OCI-LY1 (cell line): ENCODE measurements at regions not wholly inside any gene's neighbourhood (a gene's known extent, or its start where the extent isn't known, plus 50 kb on each side); places are given as distances from the start of the nearest gene placed in this dataset.
A peak's percentile ranks its signal among the peaks of the same experiment; 100 is the strongest.

ENCODE experiments used
- H2AFZ ChIP-seq: fragments of 200-600 bp; sonication (generic), shearing (Covaris generic); 2 replicates; pipeline ENCODE4 v1.6.0; 2014; ENCODE audit warnings: antibody characterized with exemption, mild to moderate bottlenecking, low read length
- H3F3A ChIP-seq: fragments of 200-600 bp; sonication (generic), shearing (Covaris generic); 2 replicates; pipeline ENCODE4 v1.6.0; 2014; ENCODE audit warnings: mild to moderate bottlenecking, antibody characterized with exemption, low read length, moderate library complexity; ENCODE audit not compliant: insufficient read depth
- H3K27ac ChIP-seq: fragments of 200-600 bp; sonication (generic); 2 replicates; pipeline ENCODE4 v1.5.1; 2014; ENCODE audit warnings: low read length, mixed run types, mild to moderate bottlenecking, low read depth; ENCODE audit not compliant: poor library complexity, severe bottlenecking
- H3K27me3 ChIP-seq: fragments of 200-600 bp; sonication (generic); 2 replicates; pipeline ENCODE4 v1.6.0; 2014; ENCODE audit warnings: antibody characterized with exemption, mild to moderate bottlenecking, low read length, moderate library complexity; ENCODE audit not compliant: insufficient read depth
- H3K36me3 ChIP-seq: fragments of 200-600 bp; sonication (generic); 2 replicates; pipeline ENCODE4 v1.6.1; 2014; ENCODE audit warnings: mild to moderate bottlenecking, antibody characterized with exemption, low read length, moderate library complexity, mixed read lengths; ENCODE audit not compliant: insufficient read depth
- H3K4me1 ChIP-seq: fragments of 200-600 bp; sonication (generic); 2 replicates; pipeline ENCODE4 v1.5.1; 2014; ENCODE audit warnings: mild to moderate bottlenecking, low read length, moderate library complexity; ENCODE audit not compliant: insufficient read depth, severe bottlenecking
- H3K4me2 ChIP-seq: fragments of 200-600 bp; sonication (generic), shearing (Covaris generic); 2 replicates; pipeline ENCODE4 v1.6.1; 2014; ENCODE audit warnings: low read length
- H3K4me3 ChIP-seq: fragments of 200-600 bp; sonication (generic); 2 replicates; pipeline ENCODE4 v1.5.1; 2014; ENCODE audit warnings: low read length, low read depth, mild to moderate bottlenecking, mixed read lengths; ENCODE audit not compliant: poor library complexity, severe bottlenecking
- H3K79me2 ChIP-seq: fragments of 200-600 bp; shearing (Covaris generic); 2 replicates; pipeline ENCODE4 v1.6.1; 2016; ENCODE audit warnings: mixed run types, low read length, mixed read lengths; ENCODE audit not compliant: insufficient read depth
- H3K9ac ChIP-seq: fragments of 200-600 bp; sonication (generic), shearing (Covaris generic); 2 replicates; pipeline ENCODE4 v1.6.1; 2014; ENCODE audit warnings: mild to moderate bottlenecking, low read length, mixed read lengths
- H3K9me2 ChIP-seq: fragments of 200-600 bp; sonication (generic), shearing (Covaris generic); 2 replicates; pipeline ENCODE4 v1.6.1; 2014; ENCODE audit warnings: low read depth, mild to moderate bottlenecking, low read length, mixed read lengths
- H3K9me3 ChIP-seq: fragments of 200-600 bp; shearing (Covaris generic); 2 replicates; pipeline ENCODE4 v1.6.1; 2014; ENCODE audit warnings: low read length, mixed read lengths
- H4K20me1 ChIP-seq: fragments of 200-600 bp; sonication (generic), shearing (Covaris generic); 2 replicates; pipeline ENCODE4 v1.6.0; 2016; ENCODE audit warnings: mild to moderate bottlenecking, low read length; ENCODE audit not compliant: insufficient read depth
- EZH2 ChIP-seq: fragments of 200-600 bp; sonication (generic), shearing (Covaris generic); IDR thresholded peaks from 2 replicates; pipeline ENCODE4 v1.8.0; 2017; ENCODE audit warnings: borderline replicate concordance, mixed run types, mild to moderate bottlenecking, antibody characterized with exemption, low read length, moderate library complexity, mixed read lengths
- TF ChIP-seq, protein P1 (sequence below): fragments of 200-600 bp; sonication (generic), shearing (Covaris generic); IDR thresholded peaks from 2 replicates; pipeline ENCODE4 v1.5.1; 2017; ENCODE audit warnings: mild to moderate bottlenecking, antibody characterized with exemption, low read length, moderate library complexity, mixed read lengths

DNA sequence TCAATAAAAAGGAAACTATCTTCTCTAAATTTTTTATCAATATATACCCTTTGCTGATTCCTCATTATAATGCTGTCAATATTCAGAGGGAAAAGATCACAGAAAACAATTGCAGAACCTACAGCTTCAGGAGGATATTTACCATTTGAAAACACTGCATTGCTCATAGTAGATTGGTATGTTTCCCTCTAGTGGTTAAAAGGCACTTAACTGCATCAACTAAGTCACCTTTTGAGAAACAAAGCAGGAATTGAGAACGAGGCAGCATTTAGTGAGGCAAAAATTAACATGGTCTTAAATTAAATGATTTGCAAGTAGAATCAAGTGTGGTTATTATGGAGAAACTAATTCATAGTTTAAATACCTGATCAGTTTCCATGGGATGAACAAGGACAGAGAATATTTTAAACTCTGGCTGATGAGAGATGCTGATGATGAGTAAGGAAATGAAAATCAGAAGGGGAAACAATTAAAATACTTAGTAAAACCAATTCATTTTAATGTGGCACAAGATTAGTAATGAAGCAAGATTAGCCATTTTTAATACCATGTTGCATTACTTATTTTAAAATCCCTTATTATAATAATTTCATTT is 642.1 kb downstream of the EPHA7 start:
- TF ChIP-seq EZH2: no peak
- TF ChIP-seq, protein P1, sequence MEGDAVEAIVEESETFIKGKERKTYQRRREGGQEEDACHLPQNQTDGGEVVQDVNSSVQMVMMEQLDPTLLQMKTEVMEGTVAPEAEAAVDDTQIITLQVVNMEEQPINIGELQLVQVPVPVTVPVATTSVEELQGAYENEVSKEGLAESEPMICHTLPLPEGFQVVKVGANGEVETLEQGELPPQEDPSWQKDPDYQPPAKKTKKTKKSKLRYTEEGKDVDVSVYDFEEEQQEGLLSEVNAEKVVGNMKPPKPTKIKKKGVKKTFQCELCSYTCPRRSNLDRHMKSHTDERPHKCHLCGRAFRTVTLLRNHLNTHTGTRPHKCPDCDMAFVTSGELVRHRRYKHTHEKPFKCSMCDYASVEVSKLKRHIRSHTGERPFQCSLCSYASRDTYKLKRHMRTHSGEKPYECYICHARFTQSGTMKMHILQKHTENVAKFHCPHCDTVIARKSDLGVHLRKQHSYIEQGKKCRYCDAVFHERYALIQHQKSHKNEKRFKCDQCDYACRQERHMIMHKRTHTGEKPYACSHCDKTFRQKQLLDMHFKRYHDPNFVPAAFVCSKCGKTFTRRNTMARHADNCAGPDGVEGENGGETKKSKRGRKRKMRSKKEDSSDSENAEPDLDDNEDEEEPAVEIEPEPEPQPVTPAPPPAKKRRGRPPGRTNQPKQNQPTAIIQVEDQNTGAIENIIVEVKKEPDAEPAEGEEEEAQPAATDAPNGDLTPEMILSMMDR: peak; percentile 77
- H3K4me1 ChIP-seq: peaks cover 20% of the 10 kb centered on the region
- H3K9me2 ChIP-seq: no peaks in the 10 kb centered on the region
- H3K27ac ChIP-seq: no peak overlapping the region
- no peak overlapping the region for H3K4me2 ChIP-seq
- no peaks in the 10 kb centered on the region for H4K20me1 ChIP-seq
- H3K36me3 ChIP-seq: no peaks in the 10 kb centered on the region
- no peaks in the 10 kb centered on the region for H3K9me3 ChIP-seq
- H2AFZ ChIP-seq: peak overlapping the region; percentile 87
- H3K4me3 ChIP-seq: no peak overlapping the region
- H3K9ac ChIP-seq: no peak overlapping the region
- H3K79me2 ChIP-seq: no peaks in the 10 kb centered on the region
- H3K27me3 ChIP-seq: no peaks in the 10 kb centered on the region
- no peaks in the 10 kb centered on the region for H3F3A ChIP-seq

DNA sequence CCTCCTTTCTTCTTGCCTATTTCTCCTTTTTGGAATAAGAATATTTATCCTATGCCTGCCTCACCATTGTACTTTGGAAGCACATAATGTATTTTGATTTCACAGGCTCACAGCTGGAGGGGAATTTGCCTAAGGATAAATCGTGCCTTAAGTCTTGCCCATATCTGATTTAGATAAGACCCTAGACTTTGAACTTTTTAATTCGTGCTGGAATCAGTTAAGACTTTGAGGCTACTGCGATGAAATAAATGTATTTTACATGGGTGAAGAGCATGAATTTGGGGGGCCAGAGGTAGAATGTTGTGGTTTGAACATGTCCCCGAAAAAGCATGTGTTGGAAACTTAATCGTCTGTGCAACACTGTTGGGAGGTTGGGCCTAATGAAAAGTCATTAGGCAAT is 648.8 kb downstream of the EPHA7 start:
- no peak for TF ChIP-seq EZH2
- TF ChIP-seq, protein P1: no peak
- no peak overlapping the region for H3K27ac ChIP-seq
- no peak overlapping the region for H3K4me2 ChIP-seq
- H2AFZ ChIP-seq: no peak overlapping the region
- no peaks in the 10 kb centered on the region for H3F3A ChIP-seq
- H3K9me2 ChIP-seq: no peaks in the 10 kb centered on the region
- peaks cover 5% of the 10 kb centered on the region for H3K4me1 ChIP-seq
- no peak overlapping the region for H3K4me3 ChIP-seq
- H3K36me3 ChIP-seq: no peaks in the 10 kb centered on the region
- H3K9me3 ChIP-seq: no peaks in the 10 kb centered on the region
- H3K9ac ChIP-seq: no peak overlapping the region
- no peaks in the 10 kb centered on the region for H4K20me1 ChIP-seq
- no peaks in the 10 kb centered on the region for H3K79me2 ChIP-seq
- H3K27me3 ChIP-seq: no peaks in the 10 kb centered on the region

DNA sequence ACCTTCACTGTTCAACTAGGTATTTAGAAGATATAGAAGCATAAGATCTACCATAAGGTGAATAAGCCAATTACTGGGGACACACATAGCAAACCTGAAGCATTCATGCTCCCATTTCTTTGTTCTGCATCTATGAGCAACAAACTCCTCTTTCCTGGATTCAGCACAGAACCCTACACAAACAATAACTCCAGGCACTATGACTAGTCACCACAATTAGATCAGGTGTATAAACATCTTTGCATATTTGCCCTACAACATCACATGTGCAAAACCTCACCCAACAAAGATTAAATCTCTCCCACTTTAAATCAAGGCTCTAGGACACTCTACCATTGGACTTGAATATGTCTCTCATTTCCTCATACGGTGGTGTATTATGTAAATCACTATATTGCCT is 652.3 kb downstream of the EPHA7 start:
- no peaks in the 10 kb centered on the region for H3K36me3 ChIP-seq
- peaks cover 30% of the 10 kb centered on the region for H3K4me1 ChIP-seq
- no peaks in the 10 kb centered on the region for H3K9me3 ChIP-seq
- no peaks in the 10 kb centered on the region for H3K79me2 ChIP-seq
- H3K9ac ChIP-seq: no peak overlapping the region
- no peaks in the 10 kb centered on the region for H3K9me2 ChIP-seq
- H2AFZ ChIP-seq: no peak overlapping the region
- no peak for TF ChIP-seq EZH2
- TF ChIP-seq, protein P1: no peak
- H3F3A ChIP-seq: no peaks in the 10 kb centered on the region
- no peak overlapping the region for H3K27ac ChIP-seq
- H3K4me2 ChIP-seq: no peak overlapping the region
- no peak overlapping the region for H3K4me3 ChIP-seq
- H3K27me3 ChIP-seq: no peaks in the 10 kb centered on the region
- H4K20me1 ChIP-seq: no peaks in the 10 kb centered on the region
